H1 (cell line): ENCODE measurements at regions not wholly inside any gene's neighbourhood (a gene's known extent, or its start where the extent isn't known, plus 50 kb on each side); places are given as distances from the start of the nearest gene placed in this dataset.

Source experiments
- CTCF ChIA-PET: fragments of 300-600 bp; sonication (Branson Sonifier 250); formaldehyde crosslinking; loops from one replicate; lab custom pipeline; 2021; ENCODE audit not compliant: partially characterized antibody; lab: Charles Lee
- POLR2A ChIA-PET: fragments of 300-600 bp; sonication (Branson Sonifier 250); formaldehyde crosslinking; loops from one replicate; lab custom pipeline; 2021; ENCODE audit warnings: inconsistent platforms; ENCODE audit not compliant: partially characterized antibody; lab: Charles Lee
- DNase-seq, 2 experiments: peaks; one replicate each; pipeline versions ENCODE4 v3.0.0 to v3.0.0-alpha.2; 2010 to 2022; ENCODE audit warnings: low spot score in 2 of 2, low read depth in 1 of 2, mixed read lengths in 1 of 2
- FAIRE-seq: peaks from 2 replicates; lab custom pipeline; 2011; peaks lifted over from hg19 to GRCh38; lab: Jason Lieb, UNC
- H2AFZ ChIP-seq: 2 replicates; pipeline ENCODE4 v1.8.1; 2012; ENCODE audit warnings: low read length, inconsistent platforms
- H2AK5ac ChIP-seq: 2 replicates; pipeline ENCODE4 v1.6.1; 2013; ENCODE audit warnings: low read depth, low read length
- H2BK120ac ChIP-seq: replicated peaks from 2 replicates; pipeline ENCODE3; 2013; ENCODE audit warnings: low read depth, low read length, inconsistent platforms
- H2BK12ac ChIP-seq: 2 replicates; pipeline ENCODE4 v1.6.1; 2013; ENCODE audit warnings: low read depth, low read length
- H2BK15ac ChIP-seq: 2 replicates; pipeline ENCODE4 v1.6.1; 2013; ENCODE audit warnings: low read length
- H2BK20ac ChIP-seq: 2 replicates; pipeline ENCODE4 v1.6.1; 2013; ENCODE audit warnings: low read length
- H2BK5ac ChIP-seq: 2 replicates; pipeline ENCODE4 v1.6.1; 2013; ENCODE audit warnings: low read depth, low read length
- H3K14ac ChIP-seq: 2 replicates; pipeline ENCODE4 v1.6.1; 2013; ENCODE audit warnings: inconsistent platforms; ENCODE audit not compliant: insufficient read length
- H3K18ac ChIP-seq: 2 replicates; pipeline ENCODE4 v1.6.1; 2013; ENCODE audit warnings: low read length; ENCODE audit errors: extremely low read depth
- H3K23ac ChIP-seq: 2 replicates; pipeline ENCODE4 v1.6.1; 2013; ENCODE audit warnings: inconsistent platforms; ENCODE audit not compliant: insufficient read length
- H3K23me2 ChIP-seq: 2 replicates; pipeline ENCODE4 v1.6.1; 2013; ENCODE audit warnings: low read depth, low read length
- H3K27ac ChIP-seq: 2 replicates; pipeline ENCODE4 v1.6.1; 2011; ENCODE audit warnings: low read depth, low read length, inconsistent platforms
- H3K27me3 ChIP-seq, 4 experiments: replicated peaks in 1 of 4; 1 replicate in 1 of 4; 2 replicates in 3 of 4; pipeline versions ENCODE4 v1.6.1 to v1.8.1; 2011 to 2013; ENCODE audit warnings: low read length in 3 of 4, mild to moderate bottlenecking in 3 of 4, inconsistent platforms in 2 of 4, mixed read lengths in 2 of 4, moderate library complexity in 1 of 4; ENCODE audit not compliant: control insufficient read depth in 3 of 4, insufficient read depth in 3 of 4; ENCODE audit errors: extremely low read depth in 1 of 4
- H3K36me3 ChIP-seq, 4 experiments: 2 replicates each; pipeline versions ENCODE4 v1.6.1 to v1.8.1; 2011 to 2013; ENCODE audit warnings: mild to moderate bottlenecking in 4 of 4, low read length in 3 of 4, moderate library complexity in 2 of 4, control low read depth in 1 of 4, inconsistent platforms in 1 of 4; ENCODE audit not compliant: insufficient read depth in 4 of 4, control insufficient read depth in 2 of 4
- H3K4ac ChIP-seq: replicated peaks from 2 replicates; pipeline ENCODE3; 2013; ENCODE audit warnings: low read length, low read depth, mixed read lengths, inconsistent platforms; ENCODE audit not compliant: insufficient read length
- H3K4me1 ChIP-seq, 4 experiments: replicated peaks in 1 of 4; 1 replicate in 1 of 4; 2 replicates in 3 of 4; pipeline versions ENCODE4 v1.6.1 to v1.8.1; 2011 to 2013; ENCODE audit warnings: low read length in 3 of 4, inconsistent platforms in 2 of 4, mixed read lengths in 1 of 4; ENCODE audit not compliant: insufficient read depth in 4 of 4, control insufficient read depth in 3 of 4
- H3K4me2 ChIP-seq, 2 experiments: 2 replicates each; pipeline versions ENCODE4 v1.6.1 to v1.8.1; 2011 to 2013; ENCODE audit warnings: low read depth in 2 of 2, low read length in 2 of 2, control low read depth in 1 of 2, inconsistent platforms in 1 of 2, mild to moderate bottlenecking in 1 of 2; ENCODE audit not compliant: insufficient read depth in 1 of 2
- H3K4me3 ChIP-seq, 4 experiments: fragments of 200-600, 300-600 bp in 1 of 4; sonication (generic), shearing (Covaris generic), sonication (Bioruptor Twin) in 1 of 4; 2 replicates each; pipeline versions ENCODE4 v1.5.1 to v1.8.1; 2011 to 2016; ENCODE audit warnings: low read length in 4 of 4, low read depth in 3 of 4, control low read depth in 2 of 4, inconsistent platforms in 2 of 4, mild to moderate bottlenecking in 2 of 4, mixed read lengths in 1 of 4, moderate library complexity in 1 of 4; ENCODE audit not compliant: insufficient read depth in 2 of 4; ENCODE audit errors: extremely low read depth in 1 of 4
- H3K56ac ChIP-seq: replicated peaks from 2 replicates; pipeline ENCODE3; 2013; ENCODE audit warnings: low read depth, mild to moderate bottlenecking, mixed read lengths, low read length, inconsistent platforms; ENCODE audit not compliant: insufficient read length
- H3K79me1 ChIP-seq: 2 replicates; pipeline ENCODE4 v1.6.1; 2013; ENCODE audit warnings: low read depth, low read length, control low read depth
- H3K79me2 ChIP-seq, 2 experiments: 2 replicates each; pipeline versions ENCODE4 v1.6.1 to v1.8.1; 2012 to 2013; ENCODE audit warnings: low read length in 2 of 2, mild to moderate bottlenecking in 2 of 2, inconsistent platforms in 1 of 2; ENCODE audit not compliant: insufficient read depth in 2 of 2, control insufficient read depth in 1 of 2
- H3K9ac ChIP-seq, 4 experiments: replicated peaks in 1 of 4; 1 replicate in 1 of 4; 2 replicates in 3 of 4; pipeline versions ENCODE4 v1.6.1 to v1.8.1; 2011 to 2013; ENCODE audit warnings: low read depth in 3 of 4, low read length in 3 of 4, control low read depth in 2 of 4, mild to moderate bottlenecking in 2 of 4, moderate library complexity in 2 of 4, inconsistent platforms in 1 of 4; ENCODE audit errors: extremely low read depth in 1 of 4
- H3K9me3 ChIP-seq, 2 experiments: 2 replicates each; pipeline versions ENCODE4 v1.6.1 to v1.8.1; 2012 to 2013; ENCODE audit warnings: mild to moderate bottlenecking in 2 of 2, moderate library complexity in 2 of 2, control low read depth in 1 of 2, inconsistent platforms in 1 of 2, low read depth in 1 of 2, low read length in 1 of 2, mixed read lengths in 1 of 2; ENCODE audit not compliant: insufficient read depth in 2 of 2
- H4K20me1 ChIP-seq, 2 experiments: replicated peaks in 1 of 2; 2 replicates each; pipeline versions ENCODE3 to v1.8.1; 2011 to 2013; ENCODE audit warnings: inconsistent platforms in 2 of 2, low read length in 2 of 2, mild to moderate bottlenecking in 1 of 2; ENCODE audit not compliant: insufficient read depth in 2 of 2, control insufficient read depth in 1 of 2
- H4K5ac ChIP-seq: 2 replicates; pipeline ENCODE4 v1.6.1; 2013; ENCODE audit warnings: low read length, low read depth, mixed read lengths, inconsistent platforms; ENCODE audit not compliant: insufficient read length
- H4K8ac ChIP-seq: 2 replicates; pipeline ENCODE4 v1.8.0; 2013; ENCODE audit warnings: mild to moderate bottlenecking, moderate library complexity, low read length, inconsistent platforms; ENCODE audit not compliant: insufficient read depth; ENCODE audit errors: extremely low read depth
- H4K91ac ChIP-seq: replicated peaks from 2 replicates; pipeline ENCODE3; 2013; ENCODE audit warnings: low read length, mixed read lengths, inconsistent platforms; ENCODE audit not compliant: insufficient read length
- BACH1 ChIP-seq: IDR thresholded peaks from 2 replicates; pipeline ENCODE4 v1.6.1; 2012; ENCODE audit warnings: low read length, improper control_type of control experiment
- CEBPB ChIP-seq: IDR thresholded peaks from 2 replicates; pipeline ENCODE4 v1.6.1; 2012; ENCODE audit warnings: low read depth, low read length
- FOSL1 ChIP-seq: IDR thresholded peaks from 2 replicates; pipeline ENCODE4 v1.6.1; 2011; ENCODE audit warnings: mild to moderate bottlenecking, low read depth, low read length, moderate library complexity; ENCODE audit not compliant: insufficient read depth
- HDAC6 ChIP-seq: IDR thresholded peaks from one replicate; pipeline ENCODE4 v1.7.1; 2012; ENCODE audit warnings: low read depth, mild to moderate bottlenecking, inconsistent platforms, low read length, moderate library complexity
- MAX ChIP-seq: IDR thresholded peaks from 2 replicates; pipeline ENCODE4 v1.6.1; 2012; ENCODE audit warnings: inconsistent platforms
- NANOG ChIP-seq: IDR thresholded peaks from 2 replicates; pipeline ENCODE4 v1.6.1; 2011; ENCODE audit warnings: low read length, low read depth, mild to moderate bottlenecking, inconsistent platforms; ENCODE audit not compliant: insufficient read depth, poor library complexity, severe bottlenecking
- NRF1 ChIP-seq: IDR thresholded peaks from 2 replicates; pipeline ENCODE4 v1.6.1; 2011; ENCODE audit warnings: mild to moderate bottlenecking, low read depth, low read length, improper control_type of control experiment
- RNF2 ChIP-seq: fragments of 200-900, 300-1000 bp; sonication (generic); IDR thresholded peaks from 2 replicates; pipeline ENCODE4 v1.7.1; 2016; ENCODE audit warnings: borderline replicate concordance, low read depth, mild to moderate bottlenecking, antibody characterized with exemption, low read length; ENCODE audit not compliant: poor library complexity, severe bottlenecking; ENCODE audit errors: missing control alignments
- SP4 ChIP-seq: IDR thresholded peaks from 2 replicates; pipeline ENCODE4 v1.6.1; 2012; ENCODE audit warnings: low read length, inconsistent platforms
- SUZ12 ChIP-seq: fragments of 200-600 bp; sonication (generic); IDR thresholded peaks from 2 replicates; pipeline ENCODE4 v1.6.1; 2012; ENCODE audit warnings: mild to moderate bottlenecking, inconsistent platforms, low read length, moderate library complexity, mixed read lengths
- TAF7 ChIP-seq: optimal IDR thresholded peaks from 2 replicates; pipeline ENCODE3; 2011; ENCODE audit warnings: low read depth, mild to moderate bottlenecking, inconsistent platforms, low read length, moderate library complexity, borderline replicate concordance
- TCF12 ChIP-seq: IDR thresholded peaks from 2 replicates; pipeline ENCODE4 v1.6.1; 2011; ENCODE audit warnings: low read depth, mild to moderate bottlenecking, low read length
- WGBS, 2 experiments: shearing (Covaris generic) in 1 of 2; methylation state at CpG; one replicate each; pipeline versions ENCODE4 v1.1.6 to v1.1.7; 2013 to 2015; ENCODE audit warnings: low lambda C conversion rate in 2 of 2, mixed read lengths in 2 of 2, inconsistent platforms in 1 of 2, low coverage in 1 of 2, missing lambda C conversion rate in 1 of 2; ENCODE audit not compliant: insufficient replicate concordance in 2 of 2, insufficient coverage in 1 of 2, insufficient read length in 1 of 2; ENCODE audit errors: extremely low coverage in 1 of 2, missing lambda C conversion rate in 1 of 2; 5-methylcytosine and 5-hydroxymethylcytosine counted together

- H2BK20ac ChIP-seq, result no peak overlapping the region
- H4K5ac ChIP-seq, result no peak overlapping the region
- 0 out of 2 replicates have a peak overlapping the region, but pooled peaks have one; percentile 20 for H2AFZ ChIP-seq
- H3K4ac ChIP-seq, result no peak overlapping the region
- 100% methylated on average over 1 of the region's 1 CpG; no CpG with 5 or more reads in 1 of the 2 experiments for WGBS, 2 experiments
- POLR2A ChIA-PET, result no interaction called here
- H3K27ac ChIP-seq, result no peak overlapping the region
- no peak overlapping the region for H4K8ac ChIP-seq
- no peaks in the 10 kb centered on the region for H3K23me2 ChIP-seq
- no peak overlapping the region for H3K18ac ChIP-seq
- FAIRE-seq (no peak), DNase-seq (no peak)
- no peak overlapping the region for H3K14ac ChIP-seq
- H2BK12ac ChIP-seq, result no peak overlapping the region
- H3K27me3 ChIP-seq, result no peaks in the 10 kb centered on the region
- H2BK5ac ChIP-seq, result no peak overlapping the region
- H3K9me3 ChIP-seq, result no peaks in the 10 kb centered on the region
- no peaks in the 10 kb centered on the region for H3K36me3 ChIP-seq
- no peak overlapping the region for H3K4me3 ChIP-seq
- no peak overlapping the region for H4K91ac ChIP-seq
- no peak overlapping the region for H2BK120ac ChIP-seq
- no peaks in the 10 kb centered on the region for H3K79me2 ChIP-seq
- CTCF ChIA-PET, result no interaction called here
- H3K4me2 ChIP-seq, result no peak overlapping the region
- no peak overlapping the region for H3K23ac ChIP-seq
- no peaks in the 10 kb centered on the region for H4K20me1 ChIP-seq
- H2AK5ac ChIP-seq, result no peak overlapping the region
- H3K9ac ChIP-seq, result no peak overlapping the region
- H2BK15ac ChIP-seq, result no peak overlapping the region
- H3K4me1 ChIP-seq, result no peaks in the 10 kb centered on the region
- H3K79me1 ChIP-seq, result no peaks in the 10 kb centered on the region
- H3K56ac ChIP-seq, result no peak overlapping the region
- TF ChIP-seq NRF1 (no peak), MAX (no peak), TCF12 (no peak), FOSL1 (no peak), TAF7 (no peak), NANOG (no peak), HDAC6 (no peak), SP4 (no peak), RNF2 (no peak), CEBPB (no peak), SUZ12 (no peak), BACH1 (no peak)
These were observed 129.1 kb upstream of the MAP1B start for GRCh38 chr5:71978216-71978615.
